K562 (cell line): ENCODE measurements at regions not wholly inside any gene's neighbourhood (a gene's known extent, or its start where the extent isn't known, plus 50 kb on each side); places are given as distances from the start of the nearest gene placed in this dataset.

Experiments
- ATF1 ChIP-seq, 2 experiments: fragments of 450-650 bp in 1 of 2; IDR thresholded peaks; 2 replicates each; pipeline ENCODE4 v1.6.1; 2016; ENCODE audit warnings: missing compliant biosample characterization in 1 of 2, missing genetic modification characterization in 1 of 2
- ELF2 ChIP-seq: fragments of 250-450 bp; sonication (Bioruptor Pico); IDR thresholded peaks from 2 replicates; pipeline ENCODE4 v1.5.0; 2021; ENCODE audit warnings: mild to moderate bottlenecking
- KDM4B ChIP-seq, 2 experiments: fragments of 450-650 bp in 1 of 2; sonication (generic) in 1 of 2; IDR thresholded peaks; 2 replicates each; pipeline ENCODE4 v1.6.1; 2016 to 2017; ENCODE audit warnings: borderline replicate concordance in 2 of 2, antibody characterized with exemption in 1 of 2, low read depth in 1 of 2, mild to moderate bottlenecking in 1 of 2
- MECOM ChIP-seq: fragments of 250-450 bp; sonication (Bioruptor Pico); IDR thresholded peaks from 2 replicates; pipeline ENCODE4 v1.8.0; 2022; ENCODE audit warnings: inconsistent platforms
- MYBL2 ChIP-seq, 2 experiments: fragments of 450-650 bp in 1 of 2; sonication (generic) in 1 of 2; formaldehyde crosslinking in 1 of 2; IDR thresholded peaks; 2 replicates each; pipeline versions ENCODE4 v1.6.1 to v1.8.1; 2017 to 2022; ENCODE audit warnings: borderline replicate concordance in 1 of 2, inconsistent platforms in 1 of 2, low read depth in 1 of 2, mild to moderate bottlenecking in 1 of 2, missing genetic modification reagents in 1 of 2, moderate library complexity in 1 of 2
- PTTG1 ChIP-seq: fragments of 450-650 bp; IDR thresholded peaks from 2 replicates; pipeline ENCODE4 v1.6.1; 2016; ENCODE audit warnings: low read depth, mild to moderate bottlenecking, missing genetic modification characterization, missing compliant biosample characterization
- SRSF3 ChIP-seq: fragments of 200-400 bp; formaldehyde crosslinking; IDR thresholded peaks from 2 replicates; pipeline ENCODE4 v1.6.1; 2016; ENCODE audit warnings: mild to moderate bottlenecking, low read length, moderate library complexity; ENCODE audit not compliant: insufficient read depth
- ZNF324 ChIP-seq: fragments of 250-450 bp; sonication (Bioruptor Pico); IDR thresholded peaks from 2 replicates; pipeline ENCODE4 v1.4.0; 2020; ENCODE audit warnings: mild to moderate bottlenecking
- TF ChIP-seq, protein P1 (sequence below): sonication (generic); formaldehyde crosslinking; IDR thresholded peaks from 2 replicates; pipeline ENCODE4 v1.5.0; 2020; ENCODE audit warnings: missing genetic modification reagents
- TF ChIP-seq, protein P2 (sequence below), 2 experiments: IDR thresholded peaks in 1 of 2; conservative IDR thresholded peaks in 1 of 2; 2 replicates each; pipeline ENCODE4 v1.6.1; 2016; ENCODE audit warnings: low read depth in 2 of 2, mild to moderate bottlenecking in 1 of 2, missing compliant biosample characterization in 1 of 2, missing genetic modification characterization in 1 of 2, moderate library complexity in 1 of 2
- TF ChIP-seq, protein P3 (sequence below): sonication (generic); formaldehyde crosslinking; IDR thresholded peaks from 2 replicates; pipeline ENCODE4 v1.9.0; 2022; ENCODE audit warnings: mild to moderate bottlenecking, missing genetic modification reagents
- TF ChIP-seq, protein P4 (sequence below), 2 experiments: fragments of 450-650 bp in 1 of 2; sonication (generic) in 1 of 2; formaldehyde crosslinking in 1 of 2; IDR thresholded peaks in 1 of 2; conservative IDR thresholded peaks in 1 of 2; 2 replicates each; pipeline versions ENCODE4 v1.6.1 to v1.8.1; 2016 to 2023; ENCODE audit warnings: mild to moderate bottlenecking in 2 of 2, moderate library complexity in 2 of 2, inconsistent platforms in 1 of 2, missing genetic modification reagents in 1 of 2

DNA sequence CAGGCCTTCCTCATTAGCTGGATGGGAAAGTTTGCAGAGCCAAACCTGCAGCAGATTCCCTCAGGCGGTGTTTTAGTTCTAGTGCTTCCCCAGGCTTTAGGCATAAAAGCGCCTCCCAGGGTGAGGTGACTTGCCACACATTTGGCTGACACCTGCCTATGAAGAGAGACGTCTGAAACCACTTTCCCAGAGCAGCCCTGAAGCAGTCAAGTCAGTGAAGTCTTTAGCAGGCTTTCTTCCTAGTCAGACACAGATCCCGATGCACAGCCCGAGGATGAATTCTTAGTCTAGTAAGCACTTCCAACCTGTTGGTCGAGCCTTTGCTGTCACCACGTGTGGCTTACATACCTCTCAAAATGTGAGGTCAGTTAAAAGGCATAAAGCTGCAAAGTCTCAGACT, 484.1 kb downstream of the SMARCA1 start (continued):
- TF ChIP-seq, protein P1, sequence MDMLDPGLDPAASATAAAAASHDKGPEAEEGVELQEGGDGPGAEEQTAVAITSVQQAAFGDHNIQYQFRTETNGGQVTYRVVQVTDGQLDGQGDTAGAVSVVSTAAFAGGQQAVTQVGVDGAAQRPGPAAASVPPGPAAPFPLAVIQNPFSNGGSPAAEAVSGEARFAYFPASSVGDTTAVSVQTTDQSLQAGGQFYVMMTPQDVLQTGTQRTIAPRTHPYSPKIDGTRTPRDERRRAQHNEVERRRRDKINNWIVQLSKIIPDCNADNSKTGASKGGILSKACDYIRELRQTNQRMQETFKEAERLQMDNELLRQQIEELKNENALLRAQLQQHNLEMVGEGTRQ (CRISPR knock-in tag) = no peak
- TF ChIP-seq ELF2 (CRISPR knock-in tag) = no peak
- TF ChIP-seq, protein P2, sequence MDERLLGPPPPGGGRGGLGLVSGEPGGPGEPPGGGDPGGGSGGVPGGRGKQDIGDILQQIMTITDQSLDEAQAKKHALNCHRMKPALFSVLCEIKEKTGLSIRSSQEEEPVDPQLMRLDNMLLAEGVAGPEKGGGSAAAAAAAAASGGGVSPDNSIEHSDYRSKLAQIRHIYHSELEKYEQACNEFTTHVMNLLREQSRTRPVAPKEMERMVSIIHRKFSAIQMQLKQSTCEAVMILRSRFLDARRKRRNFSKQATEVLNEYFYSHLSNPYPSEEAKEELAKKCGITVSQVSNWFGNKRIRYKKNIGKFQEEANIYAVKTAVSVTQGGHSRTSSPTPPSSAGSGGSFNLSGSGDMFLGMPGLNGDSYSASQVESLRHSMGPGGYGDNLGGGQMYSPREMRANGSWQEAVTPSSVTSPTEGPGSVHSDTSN (CRISPR knock-in tag; IDR thresholded peaks at IDR 0.05; ENCODE audit: low read depth) = no peak
- TF ChIP-seq, protein P2 (tag; conservative IDR thresholded peaks at IDR 0.05; ENCODE audit: low read depth) = no peak
- no peak for TF ChIP-seq MECOM (CRISPR knock-in tag)
- no peak for TF ChIP-seq PTTG1
- TF ChIP-seq, protein P3, sequence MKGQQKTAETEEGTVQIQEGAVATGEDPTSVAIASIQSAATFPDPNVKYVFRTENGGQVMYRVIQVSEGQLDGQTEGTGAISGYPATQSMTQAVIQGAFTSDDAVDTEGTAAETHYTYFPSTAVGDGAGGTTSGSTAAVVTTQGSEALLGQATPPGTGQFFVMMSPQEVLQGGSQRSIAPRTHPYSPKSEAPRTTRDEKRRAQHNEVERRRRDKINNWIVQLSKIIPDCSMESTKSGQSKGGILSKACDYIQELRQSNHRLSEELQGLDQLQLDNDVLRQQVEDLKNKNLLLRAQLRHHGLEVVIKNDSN (CRISPR knock-in tag) = no peak
- TF ChIP-seq MYBL2 (IDR thresholded peaks at IDR 0.05; ENCODE audit: low read depth) = no peak
- no peak for TF ChIP-seq MYBL2 (CRISPR knock-in tag; IDR thresholded peaks at IDR 0.05; ENCODE audit: borderline replicate concordance)
- TF ChIP-seq, protein P4, sequence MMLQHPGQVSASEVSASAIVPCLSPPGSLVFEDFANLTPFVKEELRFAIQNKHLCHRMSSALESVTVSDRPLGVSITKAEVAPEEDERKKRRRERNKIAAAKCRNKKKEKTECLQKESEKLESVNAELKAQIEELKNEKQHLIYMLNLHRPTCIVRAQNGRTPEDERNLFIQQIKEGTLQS (IDR thresholded peaks at IDR 0.05) = no peak
- TF ChIP-seq, protein P4 (CRISPR knock-in tag; conservative IDR thresholded peaks at IDR 0.05) = no peak
- TF ChIP-seq ATF1 (CRISPR knock-in tag; IDR thresholded peaks at IDR 0.05) = no peak
- no peak for TF ChIP-seq ATF1 (tag; IDR thresholded peaks at IDR 0.05)
- no peak for TF ChIP-seq KDM4B (IDR thresholded peaks at IDR 0.05; ENCODE audit: borderline replicate concordance in 2 of 2, low read depth in 1 of 2)
- TF ChIP-seq SRSF3 = no peak
- no peak for TF ChIP-seq ZNF324 (CRISPR knock-in tag)
